Trophoblast cell (in vitro differentiated cells and primary cell): ENCODE measurements at regions not wholly inside any gene's neighbourhood (a gene's known extent, or its start where the extent isn't known, plus 50 kb on each side); places are given as distances from the start of the nearest gene placed in this dataset.
A peak's percentile ranks its signal among the peaks of the same experiment; 100 is the strongest.

ENCODE experiments used
- DNase-seq, 2 donors: peaks; one replicate each; pipeline ENCODE4 v3.0.0-alpha.2; 2016
- H2AFZ ChIP-seq: 2 replicates; pipeline ENCODE4 v1.6.1; 2013; ENCODE audit warnings: low read length, moderate library complexity, mild to moderate bottlenecking; ENCODE audit not compliant: insufficient read depth, poor library complexity
- H2AK5ac ChIP-seq: 2 replicates; pipeline ENCODE4 v1.6.1; 2013; ENCODE audit warnings: mild to moderate bottlenecking, low read length
- H2BK120ac ChIP-seq: 2 replicates; pipeline ENCODE4 v1.6.1; 2013; ENCODE audit warnings: low read length, mild to moderate bottlenecking, moderate library complexity; ENCODE audit not compliant: insufficient read depth, poor library complexity
- H2BK12ac ChIP-seq: 2 replicates; pipeline ENCODE4 v1.6.1; 2013; ENCODE audit warnings: mild to moderate bottlenecking, low read length, moderate library complexity
- H2BK5ac ChIP-seq: 2 replicates; pipeline ENCODE4 v1.6.1; 2013; ENCODE audit warnings: low read length, low read depth, moderate library complexity, mild to moderate bottlenecking; ENCODE audit not compliant: poor library complexity
- H3K14ac ChIP-seq: 2 replicates; pipeline ENCODE4 v1.6.1; 2013; ENCODE audit warnings: mild to moderate bottlenecking, low read length
- H3K18ac ChIP-seq: 2 replicates; pipeline ENCODE4 v1.6.1; 2013; ENCODE audit warnings: mild to moderate bottlenecking, low read length
- H3K23ac ChIP-seq: 2 replicates; pipeline ENCODE4 v1.6.1; 2013; ENCODE audit warnings: low read length
- H3K27ac ChIP-seq: 2 replicates; pipeline ENCODE4 v1.5.1; 2013; ENCODE audit warnings: low read depth, mild to moderate bottlenecking, inconsistent platforms, low read length, moderate library complexity
- H3K27me3 ChIP-seq: 2 replicates; pipeline ENCODE4 v1.6.1; 2013; ENCODE audit warnings: inconsistent platforms, mild to moderate bottlenecking, low read length, moderate library complexity; ENCODE audit not compliant: insufficient read depth
- H3K36me3 ChIP-seq, 2 experiments: 1 replicate in 1 of 2; 2 replicates in 1 of 2; pipeline ENCODE4 v1.6.1; 2013; ENCODE audit warnings: low read length in 2 of 2, mild to moderate bottlenecking in 2 of 2, moderate library complexity in 1 of 2; ENCODE audit not compliant: insufficient read depth in 2 of 2, control insufficient read depth in 1 of 2
- H3K4ac ChIP-seq: 2 replicates; pipeline ENCODE4 v1.6.1; 2013; ENCODE audit warnings: low read depth, mild to moderate bottlenecking, low read length, moderate library complexity
- H3K4me1 ChIP-seq, 2 experiments: 1 replicate in 1 of 2; 2 replicates in 1 of 2; pipeline ENCODE4 v1.6.1; 2013; ENCODE audit warnings: low read length in 2 of 2, mild to moderate bottlenecking in 2 of 2, moderate library complexity in 1 of 2; ENCODE audit not compliant: insufficient read depth in 2 of 2, control insufficient read depth in 1 of 2
- H3K4me2 ChIP-seq: 2 replicates; pipeline ENCODE4 v1.6.1; 2013; ENCODE audit warnings: inconsistent platforms, mild to moderate bottlenecking, low read length, moderate library complexity
- H3K4me3 ChIP-seq: 2 replicates; pipeline ENCODE4 v1.5.1; 2013; ENCODE audit warnings: mild to moderate bottlenecking, low read depth, low read length, inconsistent platforms
- H3K79me1 ChIP-seq: one replicate; pipeline ENCODE4 v1.6.1; 2013; ENCODE audit warnings: low read length
- H3K79me2 ChIP-seq: 2 replicates; pipeline ENCODE4 v1.6.1; 2013; ENCODE audit warnings: low read length, mild to moderate bottlenecking; ENCODE audit not compliant: control insufficient read depth, insufficient read depth, poor library complexity
- H3K9ac ChIP-seq: 2 replicates; pipeline ENCODE4 v1.6.1; 2013; ENCODE audit warnings: mild to moderate bottlenecking, low read length
- H3K9me3 ChIP-seq: 2 replicates; pipeline ENCODE4 v1.6.1; 2013; ENCODE audit warnings: low read depth, mild to moderate bottlenecking, control low read depth, inconsistent platforms, low read length; ENCODE audit not compliant: insufficient read depth
- H4K12ac ChIP-seq: 2 replicates; pipeline ENCODE4 v1.6.1; 2013; ENCODE audit warnings: low read depth, mild to moderate bottlenecking, low read length, moderate library complexity
- H4K8ac ChIP-seq: 2 replicates; pipeline ENCODE4 v1.6.1; 2013; ENCODE audit warnings: low read depth, mild to moderate bottlenecking, low read length, moderate library complexity
- H4K91ac ChIP-seq: one replicate; pipeline ENCODE4 v1.6.1; 2013; ENCODE audit warnings: low read depth, mild to moderate bottlenecking, low read length, moderate library complexity
- WGBS: extraction: QIAGEN DNeasy Blood & Tissue Kit; methylation state at CpG from one replicate; pipeline ENCODE4 v1.1.7; 2013; ENCODE audit warnings: missing lambda C conversion rate; ENCODE audit not compliant: insufficient read length, insufficient coverage; ENCODE audit errors: extremely low coverage; 5-methylcytosine and 5-hydroxymethylcytosine counted together

GRCh38 chr2:83323038-83323437 is 1136.0 kb downstream of the SUCLG1 start:
- H3K79me1 ChIP-seq: no peaks in the 10 kb centered on the region
- no peak overlapping the region for H4K8ac ChIP-seq
- no CpG with 5 or more reads among the region's 1 CpG for WGBS
- H3K27me3 ChIP-seq: no peaks in the 10 kb centered on the region
- no peaks in the 10 kb centered on the region for H3K9me3 ChIP-seq
- no peak overlapping the region for H4K12ac ChIP-seq
- H3K27ac ChIP-seq: no peak overlapping the region
- no peak overlapping the region for H3K4me3 ChIP-seq
- H3K14ac ChIP-seq: no peak overlapping the region
- DNase-seq: no peak
- no peak overlapping the region for H3K4ac ChIP-seq
- no peaks in the 10 kb centered on the region for H3K4me1 ChIP-seq
- H3K36me3 ChIP-seq: no peaks in the 10 kb centered on the region
- no peak overlapping the region for H2BK12ac ChIP-seq
- H4K91ac ChIP-seq: no peak overlapping the region
- H3K4me2 ChIP-seq: no peak overlapping the region
- H3K9ac ChIP-seq: no peak overlapping the region
- H3K18ac ChIP-seq: no peak overlapping the region
- H2AK5ac ChIP-seq: no peak overlapping the region
- H3K79me2 ChIP-seq: no peaks in the 10 kb centered on the region
- H2BK5ac ChIP-seq: no peak overlapping the region
- no peak overlapping the region for H2BK120ac ChIP-seq
- no peak overlapping the region for H3K23ac ChIP-seq
- H2AFZ ChIP-seq: no peak overlapping the region

- H3K4me3 ChIP-seq: no peak overlapping the region
- no peak overlapping the region for H3K4ac ChIP-seq
- no peaks in the 10 kb centered on the region for H3K4me1 ChIP-seq
- no peak overlapping the region for H4K12ac ChIP-seq
- H4K8ac ChIP-seq: no peak overlapping the region
- H4K91ac ChIP-seq: no peak overlapping the region
- no peak overlapping the region for H3K14ac ChIP-seq
- no peak overlapping the region for H2BK120ac ChIP-seq
- no peaks in the 10 kb centered on the region for H3K9me3 ChIP-seq
- no peak overlapping the region for H3K9ac ChIP-seq
- no peak overlapping the region for H3K27ac ChIP-seq
- no peaks in the 10 kb centered on the region for H3K79me1 ChIP-seq
- H2BK5ac ChIP-seq: no peak overlapping the region
- H2AFZ ChIP-seq: no peak overlapping the region
- DNase-seq: no peak
- no peaks in the 10 kb centered on the region for H3K79me2 ChIP-seq
- no peak overlapping the region for H3K23ac ChIP-seq
- no peak overlapping the region for H3K4me2 ChIP-seq
- H3K36me3 ChIP-seq: no peaks in the 10 kb centered on the region
- H2BK12ac ChIP-seq: no peak overlapping the region
- H2AK5ac ChIP-seq: no peak overlapping the region
- H3K27me3 ChIP-seq: no peaks in the 10 kb centered on the region
- H3K18ac ChIP-seq: no peak overlapping the region
Observed at GRCh38 chr2:83320053-83320452, 1139.0 kb downstream of the SUCLG1 start.

- no peak overlapping the region for H2AFZ ChIP-seq
- no CpG with 5 or more reads among the region's 11 CpGs for WGBS
- H3K4me1 ChIP-seq: no peaks in the 10 kb centered on the region
- no peaks in the 10 kb centered on the region for H3K79me2 ChIP-seq
- no peaks in the 10 kb centered on the region for H3K27me3 ChIP-seq
- H3K4me3 ChIP-seq: no peak overlapping the region
- no peaks in the 10 kb centered on the region for H3K9me3 ChIP-seq
- H3K23ac ChIP-seq: no peak overlapping the region
- DNase-seq: no peak
- H3K27ac ChIP-seq: no peak overlapping the region
- H2AK5ac ChIP-seq: no peak overlapping the region
- no peaks in the 10 kb centered on the region for H3K36me3 ChIP-seq
- H2BK5ac ChIP-seq: no peak overlapping the region
- peak overlapping the region; percentile 63 for H3K9ac ChIP-seq
- no peak overlapping the region for H4K12ac ChIP-seq
- no peak overlapping the region for H3K18ac ChIP-seq
- H2BK12ac ChIP-seq: no peak overlapping the region
- H4K8ac ChIP-seq: no peak overlapping the region
- no peak overlapping the region for H4K91ac ChIP-seq
- no peak overlapping the region for H2BK120ac ChIP-seq
- no peak overlapping the region for H3K4ac ChIP-seq
- H3K14ac ChIP-seq: no peak overlapping the region
- H3K79me1 ChIP-seq: no peaks in the 10 kb centered on the region
- H3K4me2 ChIP-seq: no peak overlapping the region
Observed at GRCh38 chr2:83305758-83306378, 1153.2 kb downstream of the SUCLG1 start.

DNA sequence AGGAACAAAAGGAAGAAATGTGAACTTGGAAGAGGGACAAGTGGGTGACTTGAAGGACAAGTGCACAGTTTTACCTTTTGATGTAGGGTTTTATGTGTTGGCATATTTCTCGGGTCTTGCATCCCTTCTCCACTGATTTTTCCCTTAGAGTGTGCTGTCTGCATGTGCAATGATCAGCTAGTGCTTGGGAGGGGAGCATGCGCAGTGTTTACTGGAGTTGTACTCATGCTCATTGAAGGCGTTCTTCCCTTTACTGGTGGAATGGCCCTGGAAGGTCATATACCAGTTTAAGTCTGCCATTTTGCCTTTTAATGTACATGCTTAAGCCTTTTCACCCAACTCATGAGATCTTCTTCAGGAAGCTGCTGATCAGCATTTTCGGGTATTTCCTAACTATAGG is 1168.0 kb downstream of the SUCLG1 start:
- no CpG with 5 or more reads among the region's 4 CpGs for WGBS

More for the DNA sequence above, 1168.0 kb downstream of the SUCLG1 start:
- Histone ChIP-seq H3K23ac (no peak overlapping the region), H3K18ac (no peak overlapping the region), H3K9ac (no peak overlapping the region), H3K9me3 (no peaks in the 10 kb centered on the region), H2AFZ (no peak overlapping the region), H3K4me2 (no peak overlapping the region), H4K91ac (no peak overlapping the region), H3K4ac (no peak overlapping the region), H4K8ac (no peak overlapping the region), H3K79me2 (no peaks in the 10 kb centered on the region), H3K4me3 (no peak overlapping the region), H3K79me1 (no peaks in the 10 kb centered on the region), H3K14ac (no peak overlapping the region), H2BK120ac (no peak overlapping the region), H2BK12ac (no peak overlapping the region), H2BK5ac (no peak overlapping the region), H3K4me1 (no peaks in the 10 kb centered on the region), H3K36me3 (no peaks in the 10 kb centered on the region), H2AK5ac (no peak overlapping the region), H3K27me3 (no peaks in the 10 kb centered on the region), H3K27ac (no peak overlapping the region), H4K12ac (no peak overlapping the region)
- no peak for DNase-seq
